ENCODE measurements at regions not wholly inside any gene's neighbourhood (a gene's known extent, or its start where the extent isn't known, plus 50 kb on each side); places are given as distances from the start of the nearest gene placed in this dataset.

DNA sequence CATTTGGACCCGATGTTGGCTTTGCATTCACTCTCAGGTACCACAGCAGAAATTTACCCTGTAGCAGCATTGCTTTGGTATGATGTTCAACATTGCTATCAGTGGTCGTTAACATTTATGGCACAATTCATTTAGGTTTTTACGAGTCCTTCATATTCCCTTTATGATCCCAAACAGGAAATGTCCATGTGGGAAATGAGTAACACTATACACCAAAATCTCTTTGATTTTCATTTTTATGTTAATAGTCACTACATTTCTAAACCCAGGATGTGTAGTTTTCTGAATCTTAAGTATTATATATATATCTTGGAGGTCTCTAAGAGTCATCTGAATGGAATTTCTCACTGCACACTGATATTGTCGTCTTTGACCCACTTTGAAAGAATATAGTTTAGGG is 78.5 kb upstream of the RBMS3 start:
- Histone ChIP-seq H3K4me3 (ENCODE audit: low read depth in 1 of 3, low read length in 3 of 3) (no peak overlapping the region), H3K27me3 (ENCODE audit: control insufficient read depth in 3 of 3, insufficient read depth in 3 of 3, low read length in 3 of 3) (no peaks in the 10 kb centered on the region), H3K36me3 (ENCODE audit: control insufficient read depth in 3 of 3, insufficient read depth in 2 of 3, low read depth in 1 of 3, low read length in 3 of 3) (no peaks in the 10 kb centered on the region), H3K4me1 (ENCODE audit: control insufficient read depth in 3 of 3, insufficient read depth in 2 of 3, low read depth in 1 of 3, low read length in 2 of 3) (no peaks in the 10 kb centered on the region), H3K9me3 (ENCODE audit: control insufficient read depth in 2 of 2, insufficient read depth in 1 of 2, low read depth in 1 of 2, low read length in 1 of 2) (no peaks in the 10 kb centered on the region), H3K27ac (ENCODE audit: low read depth in 1 of 3, low read length in 2 of 3) (no peak overlapping the region)
- WGBS, 3 donors, result 50 to 70% (median 60%) methylated on average over 4 of the region's 4 CpGs
- no peak for FAIRE-seq
- DNase-seq, result no peak

- 75 to 89% (median 84%) methylated on average over 1 of the region's 1 CpG for WGBS, 3 donors
- no peaks in the 10 kb centered on the region for H3K27me3 ChIP-seq (ENCODE audit: control insufficient read depth in 3 of 3, insufficient read depth in 3 of 3, low read length in 3 of 3)
- no peak for FAIRE-seq
Measured at GRCh38 chr3:29203851-29204250, 77.0 kb upstream of the RBMS3 start.

GRCh38 chr3:29207427-29207826 is 73.4 kb upstream of the RBMS3 start:
- FAIRE-seq (no peak), DNase-seq (no peak)
- WGBS, 3 donors, result 44 to 68% (median 49%) methylated on average over 1 of the region's 1 CpG

More at GRCh38 chr3:29203851-29204250, 77.0 kb upstream of the RBMS3 start:
- Histone ChIP-seq H3K4me1 (ENCODE audit: control insufficient read depth in 3 of 3, insufficient read depth in 2 of 3, low read depth in 1 of 3, low read length in 2 of 3) (no peaks in the 10 kb centered on the region), H3K9me3 (ENCODE audit: control insufficient read depth in 2 of 2, insufficient read depth in 1 of 2, low read depth in 1 of 2, low read length in 1 of 2) (no peaks in the 10 kb centered on the region), H3K4me3 (ENCODE audit: low read depth in 1 of 3, low read length in 3 of 3) (no peak overlapping the region), H3K36me3 (ENCODE audit: control insufficient read depth in 3 of 3, insufficient read depth in 2 of 3, low read depth in 1 of 3, low read length in 3 of 3) (no peaks in the 10 kb centered on the region), H3K27ac (ENCODE audit: low read depth in 1 of 3, low read length in 2 of 3) (no peak overlapping the region)
- no peak for DNase-seq

GRCh38 chr3:29212789-29213433 is 68.0 kb upstream of the RBMS3 start:
- DNase-seq (no peak), FAIRE-seq (no peak)
- Histone ChIP-seq H3K27me3 (ENCODE audit: control insufficient read depth in 3 of 3, insufficient read depth in 3 of 3, low read length in 3 of 3) (no peaks in the 10 kb centered on the region), H3K4me1 (ENCODE audit: control insufficient read depth in 3 of 3, insufficient read depth in 2 of 3, low read depth in 1 of 3, low read length in 2 of 3) (no peaks in the 10 kb centered on the region), H3K9me3 (ENCODE audit: control insufficient read depth in 2 of 2, insufficient read depth in 1 of 2, low read depth in 1 of 2, low read length in 1 of 2) (no peaks in the 10 kb centered on the region), H3K4me3 (ENCODE audit: low read depth in 1 of 3, low read length in 3 of 3) (no peak overlapping the region), H3K27ac (ENCODE audit: low read depth in 1 of 3, low read length in 2 of 3) (no peak overlapping the region), H3K36me3 (ENCODE audit: control insufficient read depth in 3 of 3, insufficient read depth in 2 of 3, low read depth in 1 of 3, low read length in 3 of 3) (no peaks in the 10 kb centered on the region)
- WGBS, 3 donors, result 73 to 87% (median 79%) methylated on average over 2 of the region's 2 CpGs

More at GRCh38 chr3:29207427-29207826, 73.4 kb upstream of the RBMS3 start:
- no peak overlapping the region for H3K27ac ChIP-seq (ENCODE audit: low read depth in 1 of 3, low read length in 2 of 3)
- H3K4me3 ChIP-seq (ENCODE audit: low read depth in 1 of 3, low read length in 3 of 3), result no peak overlapping the region
- no peaks in the 10 kb centered on the region for H3K4me1 ChIP-seq (ENCODE audit: control insufficient read depth in 3 of 3, insufficient read depth in 2 of 3, low read depth in 1 of 3, low read length in 2 of 3)
- no peaks in the 10 kb centered on the region for H3K27me3 ChIP-seq (ENCODE audit: control insufficient read depth in 3 of 3, insufficient read depth in 3 of 3, low read length in 3 of 3)
- H3K36me3 ChIP-seq (ENCODE audit: control insufficient read depth in 3 of 3, insufficient read depth in 2 of 3, low read depth in 1 of 3, low read length in 3 of 3), result no peaks in the 10 kb centered on the region
- no peaks in the 10 kb centered on the region for H3K9me3 ChIP-seq (ENCODE audit: control insufficient read depth in 2 of 2, insufficient read depth in 1 of 2, low read depth in 1 of 2, low read length in 1 of 2)

GRCh38 chr3:29214009-29214658 is 66.7 kb upstream of the RBMS3 start:
- FAIRE-seq (no peak), DNase-seq (no peak)
- WGBS, 3 donors, result 87 to 94% (median 88%) methylated on average over 4 of the region's 4 CpGs
- H3K4me1 ChIP-seq (ENCODE audit: control insufficient read depth in 3 of 3, insufficient read depth in 2 of 3, low read depth in 1 of 3, low read length in 2 of 3), result no peaks in the 10 kb centered on the region
- H3K27me3 ChIP-seq (ENCODE audit: control insufficient read depth in 3 of 3, insufficient read depth in 3 of 3, low read length in 3 of 3), result no peaks in the 10 kb centered on the region
- no peak overlapping the region for H3K27ac ChIP-seq (ENCODE audit: low read depth in 1 of 3, low read length in 2 of 3)
- H3K4me3 ChIP-seq (ENCODE audit: low read depth in 1 of 3, low read length in 3 of 3), result no peak overlapping the region
- no peaks in the 10 kb centered on the region for H3K9me3 ChIP-seq (ENCODE audit: control insufficient read depth in 2 of 2, insufficient read depth in 1 of 2, low read depth in 1 of 2, low read length in 1 of 2)
- H3K36me3 ChIP-seq (ENCODE audit: control insufficient read depth in 3 of 3, insufficient read depth in 2 of 3, low read depth in 1 of 3, low read length in 3 of 3), result no peaks in the 10 kb centered on the region

- H3K27me3 ChIP-seq (ENCODE audit: control insufficient read depth in 3 of 3, insufficient read depth in 3 of 3, low read length in 3 of 3), result no peaks in the 10 kb centered on the region
- no peaks in the 10 kb centered on the region for H3K4me1 ChIP-seq (ENCODE audit: control insufficient read depth in 3 of 3, insufficient read depth in 2 of 3, low read depth in 1 of 3, low read length in 2 of 3)
- no peak for DNase-seq
- H3K4me3 ChIP-seq (ENCODE audit: low read depth in 1 of 3, low read length in 3 of 3), result no peak overlapping the region
- H3K27ac ChIP-seq (ENCODE audit: low read depth in 1 of 3, low read length in 2 of 3), result no peak overlapping the region
- H3K9me3 ChIP-seq (ENCODE audit: control insufficient read depth in 2 of 2, insufficient read depth in 1 of 2, low read depth in 1 of 2, low read length in 1 of 2), result no peaks in the 10 kb centered on the region
- FAIRE-seq, result no peak
- H3K36me3 ChIP-seq (ENCODE audit: control insufficient read depth in 3 of 3, insufficient read depth in 2 of 3, low read depth in 1 of 3, low read length in 3 of 3), result no peaks in the 10 kb centered on the region
Measured at GRCh38 chr3:29215948-29216347, 64.9 kb upstream of the RBMS3 start.

DNA sequence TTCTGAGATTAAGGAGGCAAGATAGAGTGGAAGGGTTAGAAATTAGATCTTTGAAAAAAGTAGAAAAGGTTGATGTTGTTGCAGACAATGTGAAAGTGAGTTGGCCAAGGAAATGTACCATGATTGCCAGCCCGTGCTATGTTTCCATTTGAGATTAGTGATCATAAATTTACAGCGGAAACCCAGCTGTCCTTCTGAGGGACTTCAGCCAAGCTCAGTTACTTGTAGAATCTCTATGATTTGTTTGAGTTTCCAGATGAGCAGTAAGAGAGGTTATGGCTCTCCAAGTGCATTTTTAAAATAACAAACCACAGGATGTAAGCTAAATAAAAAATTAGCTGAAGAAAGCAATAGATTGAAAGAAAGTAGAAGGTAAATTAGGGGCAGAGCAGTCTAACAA is 54.2 kb upstream of the RBMS3 start:
- DNase-seq (no peak), FAIRE-seq (no peak)
- Histone ChIP-seq H3K9me3 (ENCODE audit: control insufficient read depth in 2 of 2, insufficient read depth in 1 of 2, low read depth in 1 of 2, low read length in 1 of 2) (no peaks in the 10 kb centered on the region), H3K4me1 (ENCODE audit: control insufficient read depth in 3 of 3, insufficient read depth in 2 of 3, low read depth in 1 of 3, low read length in 2 of 3) (no peaks in the 10 kb centered on the region), H3K27ac (ENCODE audit: low read depth in 1 of 3, low read length in 2 of 3) (no peak overlapping the region), H3K27me3 (ENCODE audit: control insufficient read depth in 3 of 3, insufficient read depth in 3 of 3, low read length in 3 of 3) (no peaks in the 10 kb centered on the region), H3K4me3 (ENCODE audit: low read depth in 1 of 3, low read length in 3 of 3) (no peak overlapping the region), H3K36me3 (ENCODE audit: control insufficient read depth in 3 of 3, insufficient read depth in 2 of 3, low read depth in 1 of 3, low read length in 3 of 3) (no peaks in the 10 kb centered on the region)
- WGBS, 3 donors, result 53 to 62% (median 61%) methylated on average over 2 of the region's 2 CpGs

GRCh38 chr3:29227307-29227706 is 53.6 kb upstream of the RBMS3 start:
- no peaks in the 10 kb centered on the region for H3K9me3 ChIP-seq (ENCODE audit: control insufficient read depth in 2 of 2, insufficient read depth in 1 of 2, low read depth in 1 of 2, low read length in 1 of 2)
- no peaks in the 10 kb centered on the region for H3K4me1 ChIP-seq (ENCODE audit: control insufficient read depth in 3 of 3, insufficient read depth in 2 of 3, low read depth in 1 of 3, low read length in 2 of 3)
- WGBS, 3 donors, result 3 to 21% (median 9%) methylated on average over 1 of the region's 1 CpG
- H3K27ac ChIP-seq (ENCODE audit: low read depth in 1 of 3, low read length in 2 of 3), result no peak overlapping the region
- DNase-seq, result no peak
- H3K4me3 ChIP-seq (ENCODE audit: low read depth in 1 of 3, low read length in 3 of 3), result no peak overlapping the region
- H3K27me3 ChIP-seq (ENCODE audit: control insufficient read depth in 3 of 3, insufficient read depth in 3 of 3, low read length in 3 of 3), result no peaks in the 10 kb centered on the region
- no peaks in the 10 kb centered on the region for H3K36me3 ChIP-seq (ENCODE audit: control insufficient read depth in 3 of 3, insufficient read depth in 2 of 3, low read depth in 1 of 3, low read length in 3 of 3)
- FAIRE-seq, result no peak

All from small intestine (tissue), 7 donors.